ENCODE measurements at regions not wholly inside any gene's neighbourhood (a gene's known extent, or its start where the extent isn't known, plus 50 kb on each side); places are given as distances from the start of the nearest gene placed in this dataset.

DNA sequence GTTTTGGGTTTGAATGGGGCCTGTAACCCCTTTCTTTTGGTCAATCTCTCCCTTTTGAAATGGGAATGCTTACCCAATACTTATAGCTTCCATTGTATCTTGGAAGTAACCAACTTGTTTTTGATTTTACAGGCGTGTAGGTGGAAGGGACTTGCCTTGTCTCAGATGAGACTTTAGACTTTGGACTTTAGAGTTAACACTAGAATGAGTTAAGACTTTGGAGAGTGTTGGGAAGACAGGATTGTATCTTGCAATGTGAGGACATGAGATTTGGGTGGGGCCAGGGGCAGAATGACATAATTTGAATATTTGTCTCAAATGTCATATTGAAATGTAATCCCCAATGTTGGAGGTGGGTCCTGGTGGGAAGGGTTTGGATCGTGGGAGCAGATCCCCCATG lies 1466.9 kb downstream of the LRRC4C start:
- Histone ChIP-seq H3K36me3 (ENCODE audit: control insufficient read depth in 2 of 2, insufficient read depth in 2 of 2, low read length in 2 of 2) (no peaks in the 10 kb centered on the region), H3K4me3 (ENCODE audit: low read length in 2 of 2) (no peak overlapping the region), H3K9me3 (ENCODE audit: control insufficient read depth in 2 of 2, low read length in 2 of 2) (no peaks in the 10 kb centered on the region), H3K9ac (ENCODE audit: low read depth in 1 of 2, low read length in 2 of 2) (no peak overlapping the region), H3K4me1 (ENCODE audit: control insufficient read depth in 2 of 2, insufficient read depth in 2 of 2, low read length in 2 of 2) (peaks cover 0 to 4% of the 10 kb centered on the region in 2 donors), H3K27ac (ENCODE audit: low read depth in 2 of 2, low read length in 2 of 2) (no peak overlapping the region), H3K27me3 (ENCODE audit: control insufficient read depth in 2 of 2, insufficient read depth in 2 of 2, low read length in 2 of 2) (no peaks in the 10 kb centered on the region)

DNA sequence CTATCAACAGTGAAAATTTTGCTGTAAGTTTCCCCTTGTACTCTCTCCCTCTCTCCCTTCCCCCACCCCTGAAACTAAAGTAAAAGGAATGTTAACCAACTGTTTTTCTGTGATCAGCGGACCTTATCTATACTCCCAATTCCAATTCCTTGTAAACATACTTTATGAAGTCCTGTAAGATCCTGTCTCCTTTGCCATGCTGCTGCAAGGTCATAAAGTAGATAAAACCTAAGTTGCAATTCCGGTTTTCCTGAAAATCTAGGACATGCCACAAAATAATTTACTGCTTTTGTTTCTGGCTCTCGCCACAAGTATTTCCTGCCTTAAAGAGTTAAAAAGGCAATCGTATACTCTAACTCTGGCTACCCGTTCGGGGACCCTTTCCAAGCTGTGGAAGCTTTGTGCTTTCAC lies 1469.0 kb downstream of the LRRC4C start:
- no peaks in the 10 kb centered on the region for H3K27me3 ChIP-seq (ENCODE audit: control insufficient read depth in 2 of 2, insufficient read depth in 2 of 2, low read length in 2 of 2)
- H3K36me3 ChIP-seq (ENCODE audit: control insufficient read depth in 2 of 2, insufficient read depth in 2 of 2, low read length in 2 of 2): no peaks in the 10 kb centered on the region
- H3K4me1 ChIP-seq (ENCODE audit: control insufficient read depth in 2 of 2, insufficient read depth in 2 of 2, low read length in 2 of 2): peaks cover 0 to 4% of the 10 kb centered on the region in 2 donors
- H3K4me3 ChIP-seq (ENCODE audit: low read length in 2 of 2): peak overlapping the region in 1 of 2 donors; percentile 26
- no peaks in the 10 kb centered on the region for H3K9me3 ChIP-seq (ENCODE audit: control insufficient read depth in 2 of 2, low read length in 2 of 2)
- no peak overlapping the region for H3K27ac ChIP-seq (ENCODE audit: low read depth in 2 of 2, low read length in 2 of 2)
- H3K9ac ChIP-seq (ENCODE audit: low read depth in 1 of 2, low read length in 2 of 2): no peak overlapping the region

DNA sequence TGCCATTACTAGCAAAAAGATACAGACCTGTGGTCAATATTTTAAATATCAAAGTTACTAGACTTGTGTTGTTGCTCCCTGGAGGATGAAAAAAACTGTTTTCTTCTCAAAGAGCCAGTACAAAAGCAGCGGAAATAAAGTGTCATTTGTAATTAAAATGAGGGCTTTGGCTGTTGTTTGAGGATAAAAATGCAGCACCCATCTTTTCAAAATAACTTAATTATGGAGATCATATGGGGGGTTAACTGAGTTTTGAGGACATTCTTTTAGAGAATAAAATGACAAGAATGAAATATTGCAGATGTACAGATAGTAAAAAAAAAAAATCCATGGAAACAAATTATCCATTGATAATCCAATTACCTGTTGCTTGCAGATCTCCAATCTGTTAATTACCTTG lies 1484.4 kb downstream of the LRRC4C start:
- no peak overlapping the region for H3K4me3 ChIP-seq (ENCODE audit: low read length in 2 of 2)
- H3K9ac ChIP-seq (ENCODE audit: low read depth in 1 of 2, low read length in 2 of 2): no peak overlapping the region
- H3K4me1 ChIP-seq (ENCODE audit: control insufficient read depth in 2 of 2, insufficient read depth in 2 of 2, low read length in 2 of 2): no peaks in the 10 kb centered on the region
- no peaks in the 10 kb centered on the region for H3K9me3 ChIP-seq (ENCODE audit: control insufficient read depth in 2 of 2, low read length in 2 of 2)
- no peaks in the 10 kb centered on the region for H3K27me3 ChIP-seq (ENCODE audit: control insufficient read depth in 2 of 2, insufficient read depth in 2 of 2, low read length in 2 of 2)
- no peak overlapping the region for H3K27ac ChIP-seq (ENCODE audit: low read depth in 2 of 2, low read length in 2 of 2)
- H3K36me3 ChIP-seq (ENCODE audit: control insufficient read depth in 2 of 2, insufficient read depth in 2 of 2, low read length in 2 of 2): no peaks in the 10 kb centered on the region

DNA sequence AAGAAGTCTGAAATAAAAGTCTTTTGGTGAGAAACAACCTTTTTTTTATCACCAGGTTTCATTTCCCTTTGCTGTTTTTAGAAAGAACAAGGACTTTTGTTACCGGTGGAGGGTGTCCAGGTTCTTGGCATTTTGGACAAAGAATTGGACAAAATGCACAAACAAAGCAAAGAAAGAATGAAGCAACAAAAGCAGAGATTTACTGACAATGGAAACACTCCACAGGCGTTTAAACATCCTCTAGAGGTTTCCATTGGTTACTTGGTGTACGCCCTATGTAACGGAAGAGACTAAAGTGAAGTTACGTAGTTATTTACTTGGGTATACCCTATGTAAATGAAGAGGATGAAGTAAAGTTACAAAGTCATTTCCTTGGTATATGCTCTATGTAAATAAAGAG lies 1487.0 kb downstream of the LRRC4C start:
- Histone ChIP-seq H3K27me3 (ENCODE audit: control insufficient read depth in 2 of 2, insufficient read depth in 2 of 2, low read length in 2 of 2) (no peaks in the 10 kb centered on the region), H3K27ac (ENCODE audit: low read depth in 2 of 2, low read length in 2 of 2) (no peak overlapping the region), H3K36me3 (ENCODE audit: control insufficient read depth in 2 of 2, insufficient read depth in 2 of 2, low read length in 2 of 2) (no peaks in the 10 kb centered on the region), H3K4me3 (ENCODE audit: low read length in 2 of 2) (no peak overlapping the region), H3K9ac (ENCODE audit: low read depth in 1 of 2, low read length in 2 of 2) (no peak overlapping the region), H3K9me3 (ENCODE audit: control insufficient read depth in 2 of 2, low read length in 2 of 2) (no peaks in the 10 kb centered on the region), H3K4me1 (ENCODE audit: control insufficient read depth in 2 of 2, insufficient read depth in 2 of 2, low read length in 2 of 2) (no peaks in the 10 kb centered on the region)

DNA sequence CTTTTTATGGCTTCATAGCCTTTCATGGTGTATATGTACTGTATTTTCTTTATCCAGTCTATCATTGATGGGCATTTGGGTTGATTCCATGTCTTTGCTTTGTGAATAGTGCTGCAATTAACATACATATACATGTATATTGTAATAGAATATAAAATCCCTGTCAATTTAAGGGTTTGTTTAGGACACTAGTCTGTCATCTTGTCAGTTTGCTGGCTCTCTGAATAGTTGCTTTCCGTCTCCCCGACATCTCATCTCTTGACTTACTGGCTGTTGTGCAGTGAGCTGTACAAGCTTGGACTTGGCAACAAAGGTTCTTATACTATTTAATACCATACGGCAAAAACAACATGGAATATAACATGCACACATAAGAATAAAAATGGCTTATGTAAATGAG lies 1487.5 kb downstream of the LRRC4C start:
- no peaks in the 10 kb centered on the region for H3K36me3 ChIP-seq (ENCODE audit: control insufficient read depth in 2 of 2, insufficient read depth in 2 of 2, low read length in 2 of 2)
- no peaks in the 10 kb centered on the region for H3K27me3 ChIP-seq (ENCODE audit: control insufficient read depth in 2 of 2, insufficient read depth in 2 of 2, low read length in 2 of 2)
- no peaks in the 10 kb centered on the region for H3K9me3 ChIP-seq (ENCODE audit: control insufficient read depth in 2 of 2, low read length in 2 of 2)
- H3K4me3 ChIP-seq (ENCODE audit: low read length in 2 of 2): no peak overlapping the region
- no peak overlapping the region for H3K9ac ChIP-seq (ENCODE audit: low read depth in 1 of 2, low read length in 2 of 2)
- H3K27ac ChIP-seq (ENCODE audit: low read depth in 2 of 2, low read length in 2 of 2): no peak overlapping the region
- H3K4me1 ChIP-seq (ENCODE audit: control insufficient read depth in 2 of 2, insufficient read depth in 2 of 2, low read length in 2 of 2): no peaks in the 10 kb centered on the region

DNA sequence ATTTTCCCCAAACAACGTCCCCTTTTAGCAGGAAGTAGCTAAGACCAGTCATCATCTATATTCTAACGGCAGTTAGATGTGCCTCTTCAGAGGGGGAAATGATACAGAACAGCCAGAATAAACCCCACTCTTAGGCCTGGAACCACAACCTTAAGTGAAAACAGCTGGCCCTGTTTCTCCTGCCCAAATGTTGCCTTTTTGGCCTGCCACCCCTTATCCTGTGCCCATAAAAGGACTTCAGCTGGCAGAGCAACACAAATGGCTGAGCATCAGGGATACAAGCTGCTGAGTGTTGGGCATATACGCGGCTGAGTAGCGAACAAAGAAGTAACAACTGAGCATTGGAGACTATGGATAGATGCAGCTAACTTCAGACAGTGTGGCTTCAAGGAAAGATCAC lies 1491.4 kb downstream of the LRRC4C start:
- H3K4me1 ChIP-seq (ENCODE audit: control insufficient read depth in 2 of 2, insufficient read depth in 2 of 2, low read length in 2 of 2): no peaks in the 10 kb centered on the region
- H3K9ac ChIP-seq (ENCODE audit: low read depth in 1 of 2, low read length in 2 of 2): no peak overlapping the region
- no peaks in the 10 kb centered on the region for H3K27me3 ChIP-seq (ENCODE audit: control insufficient read depth in 2 of 2, insufficient read depth in 2 of 2, low read length in 2 of 2)
- no peaks in the 10 kb centered on the region for H3K36me3 ChIP-seq (ENCODE audit: control insufficient read depth in 2 of 2, insufficient read depth in 2 of 2, low read length in 2 of 2)
- no peak overlapping the region for H3K27ac ChIP-seq (ENCODE audit: low read depth in 2 of 2, low read length in 2 of 2)
- H3K9me3 ChIP-seq (ENCODE audit: control insufficient read depth in 2 of 2, low read length in 2 of 2): no peaks in the 10 kb centered on the region
- H3K4me3 ChIP-seq (ENCODE audit: low read length in 2 of 2): no peak overlapping the region

DNA sequence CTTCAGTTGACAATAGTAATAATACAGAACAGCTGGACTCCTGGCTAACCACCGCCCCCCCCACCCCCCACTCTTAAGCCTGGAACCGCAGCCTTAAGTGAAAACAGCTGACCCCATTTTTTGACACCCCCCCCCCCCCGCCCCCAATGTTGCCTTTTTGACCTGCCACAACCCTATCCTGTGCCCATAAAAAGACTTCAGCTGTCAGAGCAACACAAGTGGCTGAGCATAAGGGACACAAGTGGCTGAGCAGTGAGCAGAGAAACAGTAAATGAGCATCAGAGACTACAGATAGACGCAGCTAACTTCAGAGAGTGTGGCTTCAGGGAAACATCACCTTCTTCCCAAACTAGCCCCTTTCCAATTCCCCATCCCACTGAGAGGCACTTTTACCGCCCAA lies 1493.8 kb downstream of the LRRC4C start:
- H3K9ac ChIP-seq (ENCODE audit: low read depth in 1 of 2, low read length in 2 of 2): no peak overlapping the region
- H3K9me3 ChIP-seq (ENCODE audit: control insufficient read depth in 2 of 2, low read length in 2 of 2): no peaks in the 10 kb centered on the region
- no peak overlapping the region for H3K4me3 ChIP-seq (ENCODE audit: low read length in 2 of 2)
- H3K4me1 ChIP-seq (ENCODE audit: control insufficient read depth in 2 of 2, insufficient read depth in 2 of 2, low read length in 2 of 2): no peaks in the 10 kb centered on the region
- no peak overlapping the region for H3K27ac ChIP-seq (ENCODE audit: low read depth in 2 of 2, low read length in 2 of 2)
- H3K27me3 ChIP-seq (ENCODE audit: control insufficient read depth in 2 of 2, insufficient read depth in 2 of 2, low read length in 2 of 2): no peaks in the 10 kb centered on the region
- no peaks in the 10 kb centered on the region for H3K36me3 ChIP-seq (ENCODE audit: control insufficient read depth in 2 of 2, insufficient read depth in 2 of 2, low read length in 2 of 2)

DNA sequence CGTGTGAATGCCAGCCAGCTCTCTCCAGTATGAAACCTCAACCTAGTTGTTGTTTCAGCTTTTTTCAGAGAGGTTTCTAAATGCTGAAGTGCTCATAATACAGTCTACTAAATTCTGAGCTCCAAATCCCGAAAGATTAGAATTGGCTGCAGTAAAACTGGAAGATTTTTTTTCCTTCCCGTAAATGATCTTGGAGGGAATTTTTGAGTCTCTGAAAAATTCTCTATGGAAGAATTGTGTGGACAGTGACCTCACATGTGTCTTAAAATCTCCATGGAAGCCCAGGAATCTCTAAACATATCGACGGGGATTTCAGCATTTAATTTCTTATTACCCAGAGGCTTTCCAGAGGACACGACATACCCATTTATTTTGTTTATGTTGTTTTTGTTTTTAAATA lies 1499.2 kb downstream of the LRRC4C start:
- Histone ChIP-seq H3K9ac (ENCODE audit: low read depth in 1 of 2, low read length in 2 of 2) (no peak overlapping the region), H3K27ac (ENCODE audit: low read depth in 2 of 2, low read length in 2 of 2) (no peak overlapping the region), H3K36me3 (ENCODE audit: control insufficient read depth in 2 of 2, insufficient read depth in 2 of 2, low read length in 2 of 2) (no peaks in the 10 kb centered on the region), H3K9me3 (ENCODE audit: control insufficient read depth in 2 of 2, low read length in 2 of 2) (no peaks in the 10 kb centered on the region), H3K4me3 (ENCODE audit: low read length in 2 of 2) (no peak overlapping the region), H3K4me1 (ENCODE audit: control insufficient read depth in 2 of 2, insufficient read depth in 2 of 2, low read length in 2 of 2) (no peaks in the 10 kb centered on the region), H3K27me3 (ENCODE audit: control insufficient read depth in 2 of 2, insufficient read depth in 2 of 2, low read length in 2 of 2) (no peaks in the 10 kb centered on the region)

DNA sequence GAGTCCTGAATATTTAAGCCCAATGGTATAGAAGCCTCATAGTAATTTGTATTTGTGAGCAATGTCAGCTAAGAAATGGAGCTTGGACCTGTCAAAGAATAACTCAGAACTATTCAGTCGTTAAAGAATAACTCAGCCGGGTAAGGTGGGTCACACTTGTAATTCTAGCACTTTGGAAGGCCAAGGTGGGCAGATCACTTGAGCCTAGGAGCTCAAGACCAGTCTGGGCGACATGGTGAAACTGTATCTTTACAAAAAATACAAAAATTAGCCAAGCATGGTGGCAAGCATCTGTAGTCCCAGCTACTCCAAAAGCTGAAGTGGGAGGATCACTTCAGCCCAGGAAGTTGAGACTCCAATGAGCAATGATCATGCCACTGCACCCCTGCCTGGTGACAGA lies 1526.5 kb downstream of the LRRC4C start:
- no peaks in the 10 kb centered on the region for H3K9me3 ChIP-seq (ENCODE audit: control insufficient read depth in 2 of 2, low read length in 2 of 2)
- H3K27ac ChIP-seq (ENCODE audit: low read depth in 2 of 2, low read length in 2 of 2): no peak overlapping the region
- H3K4me1 ChIP-seq (ENCODE audit: control insufficient read depth in 2 of 2, insufficient read depth in 2 of 2, low read length in 2 of 2): no peaks in the 10 kb centered on the region
- H3K27me3 ChIP-seq (ENCODE audit: control insufficient read depth in 2 of 2, insufficient read depth in 2 of 2, low read length in 2 of 2): no peaks in the 10 kb centered on the region
- no peak overlapping the region for H3K9ac ChIP-seq (ENCODE audit: low read depth in 1 of 2, low read length in 2 of 2)
- no peaks in the 10 kb centered on the region for H3K36me3 ChIP-seq (ENCODE audit: control insufficient read depth in 2 of 2, insufficient read depth in 2 of 2, low read length in 2 of 2)
- no peak overlapping the region for H3K4me3 ChIP-seq (ENCODE audit: low read length in 2 of 2)

DNA sequence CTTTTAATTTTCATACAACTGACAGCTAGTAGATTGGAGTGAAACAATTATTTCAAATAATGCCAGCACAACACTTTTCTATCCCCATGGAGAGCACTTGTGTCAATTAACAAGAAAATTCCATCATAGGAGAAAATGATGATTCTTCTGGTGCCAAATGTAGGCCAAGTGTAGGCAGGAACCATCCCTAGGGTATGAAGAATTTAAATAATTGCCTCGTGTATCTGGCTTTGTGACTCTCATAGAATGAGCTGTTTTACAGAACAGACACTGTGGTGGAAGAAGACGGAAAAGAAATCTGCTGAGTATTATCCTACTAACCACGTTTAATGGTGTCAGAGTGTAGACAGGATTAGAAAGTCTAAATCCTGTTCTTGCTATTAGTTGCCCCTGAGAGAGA lies 1542.2 kb downstream of the LRRC4C start:
- Histone ChIP-seq H3K4me3 (ENCODE audit: low read length in 2 of 2) (no peak overlapping the region), H3K36me3 (ENCODE audit: control insufficient read depth in 2 of 2, insufficient read depth in 2 of 2, low read length in 2 of 2) (no peaks in the 10 kb centered on the region), H3K9ac (ENCODE audit: low read depth in 1 of 2, low read length in 2 of 2) (no peak overlapping the region), H3K27ac (ENCODE audit: low read depth in 2 of 2, low read length in 2 of 2) (no peak overlapping the region), H3K9me3 (ENCODE audit: control insufficient read depth in 2 of 2, low read length in 2 of 2) (no peaks in the 10 kb centered on the region), H3K4me1 (ENCODE audit: control insufficient read depth in 2 of 2, insufficient read depth in 2 of 2, low read length in 2 of 2) (no peaks in the 10 kb centered on the region), H3K27me3 (ENCODE audit: control insufficient read depth in 2 of 2, insufficient read depth in 2 of 2, low read length in 2 of 2) (no peaks in the 10 kb centered on the region)

DNA sequence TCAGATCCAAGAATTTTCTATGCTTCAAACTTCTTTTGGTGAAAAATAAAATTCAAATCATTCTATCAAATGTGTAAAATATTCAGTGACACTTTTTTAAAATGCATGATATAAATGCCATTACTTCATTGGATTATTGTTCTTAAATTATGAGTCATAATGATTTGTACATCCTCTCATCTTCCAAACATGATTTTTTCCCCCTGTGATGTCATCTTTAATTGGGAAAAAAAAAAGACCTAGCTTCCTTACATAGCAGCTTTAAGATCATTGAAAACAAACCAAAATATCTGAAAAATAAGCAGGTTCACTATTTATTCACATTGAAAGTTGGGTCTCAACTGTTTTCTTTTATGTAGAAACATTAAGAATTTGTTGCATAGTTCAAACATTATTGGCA lies 1549.4 kb downstream of the LRRC4C start:
- Histone ChIP-seq H3K9me3 (ENCODE audit: control insufficient read depth in 2 of 2, low read length in 2 of 2) (no peaks in the 10 kb centered on the region), H3K9ac (ENCODE audit: low read depth in 1 of 2, low read length in 2 of 2) (no peak overlapping the region), H3K4me1 (ENCODE audit: control insufficient read depth in 2 of 2, insufficient read depth in 2 of 2, low read length in 2 of 2) (no peaks in the 10 kb centered on the region)

More for the DNA sequence above, 1549.4 kb downstream of the LRRC4C start:
- H3K4me3 ChIP-seq (ENCODE audit: low read length in 2 of 2): no peak overlapping the region
- no peaks in the 10 kb centered on the region for H3K36me3 ChIP-seq (ENCODE audit: control insufficient read depth in 2 of 2, insufficient read depth in 2 of 2, low read length in 2 of 2)
- no peaks in the 10 kb centered on the region for H3K27me3 ChIP-seq (ENCODE audit: control insufficient read depth in 2 of 2, insufficient read depth in 2 of 2, low read length in 2 of 2)
- H3K27ac ChIP-seq (ENCODE audit: low read depth in 2 of 2, low read length in 2 of 2): no peak overlapping the region

Data from mucosa of rectum (tissue), 2 donors.